H9 (cell line): ENCODE measurements at regions not wholly inside any gene's neighbourhood (a gene's known extent, or its start where the extent isn't known, plus 50 kb on each side); places are given as distances from the start of the nearest gene placed in this dataset.

Experiments used
- DNase-seq: peaks from one replicate; pipeline ENCODE4 v3.0.0-alpha.2; 2017
- H2AFZ ChIP-seq: one replicate; pipeline ENCODE4 v1.6.1; 2013; ENCODE audit warnings: mild to moderate bottlenecking, low read length, control low read depth, moderate library complexity
- H2AK5ac ChIP-seq: 2 replicates; pipeline ENCODE4 v1.6.1; 2013; ENCODE audit warnings: low read length, control low read depth, mixed read lengths; ENCODE audit not compliant: insufficient read length
- H2BK120ac ChIP-seq: one replicate; pipeline ENCODE4 v1.6.1; 2013; ENCODE audit warnings: low read depth, mild to moderate bottlenecking, low read length, control low read depth, inconsistent platforms; ENCODE audit not compliant: poor library complexity, severe bottlenecking
- H2BK12ac ChIP-seq: 2 replicates; pipeline ENCODE4 v1.6.1; 2013; ENCODE audit warnings: low read length, control low read depth, mixed read lengths, low read depth; ENCODE audit not compliant: insufficient read length
- H2BK15ac ChIP-seq: 2 replicates; pipeline ENCODE4 v1.6.1; 2013; ENCODE audit warnings: low read depth, low read length, control low read depth
- H2BK20ac ChIP-seq: one replicate; pipeline ENCODE4 v1.6.1; 2013; ENCODE audit warnings: low read depth, mild to moderate bottlenecking, low read length, control low read depth, inconsistent platforms; ENCODE audit not compliant: poor library complexity, severe bottlenecking
- H2BK5ac ChIP-seq: 2 replicates; pipeline ENCODE4 v1.6.1; 2013; ENCODE audit warnings: low read length, control low read depth, mixed read lengths; ENCODE audit not compliant: insufficient read length
- H3K14ac ChIP-seq: 2 replicates; pipeline ENCODE4 v1.6.1; 2013; ENCODE audit warnings: low read length, control low read depth; ENCODE audit not compliant: insufficient read depth
- H3K18ac ChIP-seq: 2 replicates; pipeline ENCODE4 v1.6.1; 2013; ENCODE audit warnings: low read depth, mild to moderate bottlenecking, mixed read lengths, low read length, control low read depth; ENCODE audit not compliant: insufficient read length
- H3K23ac ChIP-seq: 2 replicates; pipeline ENCODE4 v1.6.1; 2013; ENCODE audit warnings: low read length, control low read depth, mixed read lengths, low read depth; ENCODE audit not compliant: insufficient read length
- H3K23me2 ChIP-seq: 2 replicates; pipeline ENCODE4 v1.6.1; 2013; ENCODE audit warnings: low read depth, mild to moderate bottlenecking, mixed read lengths, low read length, control low read depth; ENCODE audit not compliant: insufficient read length, poor library complexity, severe bottlenecking
- H3K27ac ChIP-seq: 2 replicates; pipeline ENCODE4 v1.5.1; 2013; ENCODE audit warnings: low read length, control low read depth, mixed read lengths, low read depth; ENCODE audit not compliant: insufficient read length
- H3K27me3 ChIP-seq: 2 replicates; pipeline ENCODE4 v1.6.1; 2013; ENCODE audit warnings: low read length, control low read depth, inconsistent platforms; ENCODE audit not compliant: insufficient read depth
- H3K4ac ChIP-seq: 2 replicates; pipeline ENCODE4 v1.6.1; 2013; ENCODE audit warnings: low read depth, mild to moderate bottlenecking, control low read depth, inconsistent platforms, low read length, moderate library complexity
- H3K4me1 ChIP-seq: 2 replicates; pipeline ENCODE4 v1.6.1; 2013; ENCODE audit warnings: low read length, control low read depth, inconsistent platforms; ENCODE audit not compliant: insufficient read depth
- H3K4me2 ChIP-seq: 2 replicates; pipeline ENCODE4 v1.6.1; 2013; ENCODE audit warnings: low read length, control low read depth, mixed read lengths; ENCODE audit not compliant: insufficient read length, insufficient read depth
- H3K56ac ChIP-seq: 2 replicates; pipeline ENCODE4 v1.6.1; 2013; ENCODE audit warnings: low read depth, mild to moderate bottlenecking, mixed read lengths, low read length, control low read depth; ENCODE audit not compliant: insufficient read length
- H3K79me1 ChIP-seq: 2 replicates; pipeline ENCODE4 v1.6.1; 2013; ENCODE audit warnings: low read depth, mild to moderate bottlenecking, moderate library complexity, low read length, control low read depth, inconsistent platforms; ENCODE audit not compliant: insufficient read depth, poor library complexity, severe bottlenecking
- H3K79me2 ChIP-seq: 2 replicates; pipeline ENCODE4 v1.6.1; 2013; ENCODE audit warnings: low read length, control low read depth, inconsistent platforms; ENCODE audit not compliant: insufficient read depth
- H3K9ac ChIP-seq: 2 replicates; pipeline ENCODE4 v1.6.1; 2013; ENCODE audit warnings: low read length, control low read depth, mixed read lengths; ENCODE audit not compliant: insufficient read length; ENCODE audit errors: extremely low read depth
- H3K9me3 ChIP-seq: one replicate; pipeline ENCODE4 v1.6.1; 2013; ENCODE audit warnings: low read depth, low read length, inconsistent platforms; ENCODE audit not compliant: control insufficient read depth
- H3T11ph ChIP-seq: one replicate; pipeline ENCODE4 v1.6.1; 2013; ENCODE audit warnings: mild to moderate bottlenecking, low read length, control low read depth, inconsistent platforms
- H4K20me1 ChIP-seq: one replicate; pipeline ENCODE4 v1.6.1; 2013; ENCODE audit not compliant: control insufficient read depth, insufficient read length, insufficient read depth
- H4K5ac ChIP-seq: 2 replicates; pipeline ENCODE4 v1.6.1; 2013; ENCODE audit warnings: low read depth, mild to moderate bottlenecking, mixed read lengths, low read length, control low read depth; ENCODE audit not compliant: insufficient read length
- H4K8ac ChIP-seq: replicated peaks from 2 replicates; pipeline ENCODE4 v1.6.1; 2013; ENCODE audit warnings: low read length, control low read depth, mixed read lengths, low read depth; ENCODE audit not compliant: insufficient read length
- H4K91ac ChIP-seq: 2 replicates; pipeline ENCODE4 v1.6.1; 2013; ENCODE audit warnings: low read depth, mild to moderate bottlenecking, moderate library complexity, mixed read lengths, low read length, control low read depth; ENCODE audit not compliant: insufficient read length
- H3K27ac Mint-ChIP-seq, 3 experiments: 2 replicates in 2 of 3; 3 replicates in 1 of 3; pipeline ENCODE4 v1.8.0; 2020 to 2021; ENCODE audit warnings: mixed read lengths in 3 of 3, mild to moderate bottlenecking in 1 of 3, moderate library complexity in 1 of 3
- H3K27me3 Mint-ChIP-seq: 2 replicates; pipeline ENCODE4 v1.8.0; 2021; ENCODE audit warnings: low read depth, mild to moderate bottlenecking, moderate library complexity, mixed read lengths
- H3K36me3 Mint-ChIP-seq, 3 experiments: 2 replicates in 2 of 3; 3 replicates in 1 of 3; pipeline ENCODE4 v1.8.0; 2020 to 2021; ENCODE audit warnings: low read depth in 3 of 3, mixed read lengths in 3 of 3; ENCODE audit not compliant: insufficient read depth in 1 of 3
- H3K4me1 Mint-ChIP-seq, 2 experiments: 2 replicates each; pipeline ENCODE4 v1.8.0; 2020; ENCODE audit warnings: mixed read lengths in 2 of 2
- H3K4me3 Mint-ChIP-seq, 2 experiments: 2 replicates in 1 of 2; 3 replicates in 1 of 2; pipeline ENCODE4 v1.8.0; 2020 to 2021; ENCODE audit warnings: mild to moderate bottlenecking in 2 of 2, mixed read lengths in 2 of 2, moderate library complexity in 1 of 2
- H3K9me3 Mint-ChIP-seq, 2 experiments: 2 replicates in 1 of 2; 3 replicates in 1 of 2; pipeline ENCODE4 v1.8.0; 2020; ENCODE audit warnings: mild to moderate bottlenecking in 2 of 2, mixed read lengths in 2 of 2, moderate library complexity in 1 of 2
- CTCF ChIP-seq: fragments of 200-600 bp; sonication (generic); conservative IDR thresholded peaks from 3 replicates; pipeline ENCODE4 v1.8.0; 2021; ENCODE audit warnings: antibody characterized with exemption, mild to moderate bottlenecking
- WGBS: extraction: QIAGEN DNeasy Blood & Tissue Kit; methylation state at CpG from one replicate; pipeline ENCODE4 v1.1.7; 2013; ENCODE audit warnings: missing lambda C conversion rate, low lambda C conversion rate, mixed read lengths; ENCODE audit not compliant: insufficient read length; ENCODE audit errors: extremely low coverage; 5-methylcytosine and 5-hydroxymethylcytosine counted together

DNA sequence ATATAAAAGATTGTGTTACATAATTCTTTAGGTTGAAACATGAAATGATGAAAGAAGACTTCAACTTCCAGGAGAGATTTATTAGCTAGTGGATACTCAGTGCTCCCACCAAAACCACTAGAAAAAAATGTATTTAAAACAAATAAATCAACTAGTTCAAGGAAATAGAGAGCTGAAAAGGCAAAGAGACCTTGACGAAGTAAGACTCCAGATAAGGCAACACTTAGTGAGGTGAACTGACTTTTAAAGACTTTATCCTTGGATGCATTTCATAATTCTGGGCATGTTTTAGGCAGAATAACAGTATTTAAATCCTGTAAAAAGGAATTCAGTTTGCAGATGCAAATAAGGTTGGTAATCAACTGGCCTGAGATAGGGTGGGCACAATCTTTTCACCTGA, 1150.7 kb downstream of the FSCB start:
- H3K23me2 ChIP-seq = no peaks in the 10 kb centered on the region
- no peak overlapping the region for H4K5ac ChIP-seq
- no peak overlapping the region for H3K18ac ChIP-seq
- no peak overlapping the region for H4K91ac ChIP-seq
- no peak overlapping the region for H4K8ac ChIP-seq
- H3K79me2 ChIP-seq = no peaks in the 10 kb centered on the region
- no peak overlapping the region for H3K14ac ChIP-seq
- H3K9me3 Mint-ChIP-seq = no peaks in the 10 kb centered on the region
- no peaks in the 10 kb centered on the region for H3K79me1 ChIP-seq
- DNase-seq = no peak
- no peak overlapping the region for H3K4ac ChIP-seq
- no peaks in the 10 kb centered on the region for H3K9me3 ChIP-seq
- H2BK12ac ChIP-seq = no peak overlapping the region
- no peak overlapping the region for H3K27ac ChIP-seq
- H3K4me2 ChIP-seq = no peak overlapping the region
- no peaks in the 10 kb centered on the region for H4K20me1 ChIP-seq
- H2AFZ ChIP-seq = no peak overlapping the region
- H2BK15ac ChIP-seq = no peak overlapping the region
- no peak overlapping the region for H3K4me3 Mint-ChIP-seq
- H3K27me3 Mint-ChIP-seq = no peaks in the 10 kb centered on the region
- no peak overlapping the region for H3K23ac ChIP-seq
- H3K4me1 Mint-ChIP-seq = no peaks in the 10 kb centered on the region
- no peak overlapping the region for H2BK20ac ChIP-seq
- H3K9ac ChIP-seq = no peak overlapping the region
- no peak for TF ChIP-seq CTCF
- no peak overlapping the region for H3K27ac Mint-ChIP-seq
- H2AK5ac ChIP-seq = no peak overlapping the region
- H3K4me1 ChIP-seq = no peaks in the 10 kb centered on the region
- no peak overlapping the region for H3T11ph ChIP-seq
- H3K36me3 Mint-ChIP-seq = no peaks in the 10 kb centered on the region
- no peaks in the 10 kb centered on the region for H3K27me3 ChIP-seq
- H2BK5ac ChIP-seq = no peak overlapping the region
- WGBS = no CpG with 5 or more reads among the region's 1 CpG
- H2BK120ac ChIP-seq = no peak overlapping the region
- H3K56ac ChIP-seq = no peak overlapping the region
